Lower lobe of right lung (tissue), 2 donors: ENCODE measurements at regions not wholly inside any gene's neighbourhood (a gene's known extent, or its start where the extent isn't known, plus 50 kb on each side); places are given as distances from the start of the nearest gene placed in this dataset.
"Not testable (repeated sequence)": the region's sequence is repeated elsewhere in the genome, so short reads cannot be mapped to it uniquely, and the experiment has no call there.

Experiments used
- ATAC-seq, 2 donors: fragments of 200-7000 bp; cut with Tn5 transposase; one replicate each; pipeline ENCODE4 v1.9.1; 2020 to 2022; ENCODE audit warnings: mild to moderate bottlenecking in 2 of 2, moderate library complexity in 2 of 2
- DNase-seq: peaks from one replicate; pipeline ENCODE4 v3.0.0-alpha.2; 2020
- H3K27ac ChIP-seq: fragments of 200-600 bp; one replicate; pipeline ENCODE4 v1.8.0; 2022
- H3K27me3 ChIP-seq: fragments of 200-600 bp; one replicate; pipeline ENCODE4 v1.8.0; 2022; ENCODE audit warnings: low read depth
- H3K36me3 ChIP-seq: fragments of 200-600 bp; one replicate; pipeline ENCODE4 v1.8.0; 2022; ENCODE audit warnings: mild to moderate bottlenecking
- H3K4me1 ChIP-seq: fragments of 200-600 bp; one replicate; pipeline ENCODE4 v1.8.0; 2022
- H3K4me3 ChIP-seq: fragments of 200-600 bp; one replicate; pipeline ENCODE4 v1.8.0; 2022; ENCODE audit warnings: mild to moderate bottlenecking
- H3K9me3 ChIP-seq: fragments of 200-600 bp; one replicate; pipeline ENCODE4 v1.8.0; 2022
- intact Hi-C: fragments of 100-400 bp; cut with DNase I; formaldehyde crosslinking; loops from one replicate; pipeline ENCODE4 v1.11.0; 2022
- TF ChIP-seq, protein P1 (sequence below): fragments of 200-600 bp; IDR thresholded peaks from one replicate; pipeline ENCODE4 v1.8.0; 2022; ENCODE audit warnings: antibody characterized with exemption, mild to moderate bottlenecking
- donor health status: DM: no; HTN: yes; CAD: no; lungs with severe emphysema.

DNA sequence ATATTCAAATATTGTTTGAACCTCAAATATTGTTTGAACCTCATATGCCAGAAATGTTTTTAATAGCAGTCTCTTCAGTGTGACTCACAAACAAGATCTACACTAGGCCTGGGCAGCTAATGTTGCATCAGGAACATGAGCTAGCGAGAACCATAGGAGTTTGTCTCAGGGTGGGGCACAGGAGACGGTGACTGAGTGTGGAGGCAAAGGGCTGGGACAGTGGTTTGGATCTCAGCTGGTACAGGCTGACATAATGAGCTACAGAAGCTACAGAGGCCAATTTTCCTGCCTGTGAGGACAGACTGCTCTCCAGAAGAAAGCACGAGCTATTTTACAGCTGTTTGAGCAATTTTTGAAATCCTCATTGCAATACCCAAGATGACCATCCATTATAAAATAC, 224.7 kb downstream of the CENPC start:
- Histone ChIP-seq H3K4me3 (no peak overlapping the region), H3K27ac (no peak overlapping the region), H3K36me3 (no peaks in the 10 kb centered on the region), H3K4me1 (no peaks in the 10 kb centered on the region), H3K9me3 (no peaks in the 10 kb centered on the region), H3K27me3 (no peaks in the 10 kb centered on the region)
- intact Hi-C loops: no loop called here
- no peak for ATAC-seq
- no peak for DNase-seq
- TF ChIP-seq, protein P1, sequence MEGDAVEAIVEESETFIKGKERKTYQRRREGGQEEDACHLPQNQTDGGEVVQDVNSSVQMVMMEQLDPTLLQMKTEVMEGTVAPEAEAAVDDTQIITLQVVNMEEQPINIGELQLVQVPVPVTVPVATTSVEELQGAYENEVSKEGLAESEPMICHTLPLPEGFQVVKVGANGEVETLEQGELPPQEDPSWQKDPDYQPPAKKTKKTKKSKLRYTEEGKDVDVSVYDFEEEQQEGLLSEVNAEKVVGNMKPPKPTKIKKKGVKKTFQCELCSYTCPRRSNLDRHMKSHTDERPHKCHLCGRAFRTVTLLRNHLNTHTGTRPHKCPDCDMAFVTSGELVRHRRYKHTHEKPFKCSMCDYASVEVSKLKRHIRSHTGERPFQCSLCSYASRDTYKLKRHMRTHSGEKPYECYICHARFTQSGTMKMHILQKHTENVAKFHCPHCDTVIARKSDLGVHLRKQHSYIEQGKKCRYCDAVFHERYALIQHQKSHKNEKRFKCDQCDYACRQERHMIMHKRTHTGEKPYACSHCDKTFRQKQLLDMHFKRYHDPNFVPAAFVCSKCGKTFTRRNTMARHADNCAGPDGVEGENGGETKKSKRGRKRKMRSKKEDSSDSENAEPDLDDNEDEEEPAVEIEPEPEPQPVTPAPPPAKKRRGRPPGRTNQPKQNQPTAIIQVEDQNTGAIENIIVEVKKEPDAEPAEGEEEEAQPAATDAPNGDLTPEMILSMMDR: no peak

GRCh38 chr4:67319607-67320006, 225.7 kb downstream of the CENPC start:
- H3K36me3 ChIP-seq, intact Hi-C loops: not testable (repeated sequence)

GRCh38 chr4:67300497-67301185, 244.7 kb downstream of the CENPC start:
- H3K36me3 ChIP-seq, H3K4me1 ChIP-seq, ATAC-seq, DNase-seq, H3K27me3 ChIP-seq, intact Hi-C loops, H3K27ac ChIP-seq, H3K4me3 ChIP-seq, H3K9me3 ChIP-seq: not testable (repeated sequence)

More at GRCh38 chr4:67319607-67320006, 225.7 kb downstream of the CENPC start:
- H3K4me1 ChIP-seq, DNase-seq, H3K9me3 ChIP-seq, H3K27ac ChIP-seq, H3K27me3 ChIP-seq, ATAC-seq, H3K4me3 ChIP-seq: not testable (repeated sequence)

GRCh38 chr4:67292636-67293035, 252.7 kb downstream of the CENPC start:
- peak in 1 of 2 donors; percentile 54 for ATAC-seq
- Histone ChIP-seq H3K27me3 (no peaks in the 10 kb centered on the region), H3K4me1 (no peaks in the 10 kb centered on the region), H3K27ac (no peak overlapping the region), H3K9me3 (peaks cover 3% of the 10 kb centered on the region), H3K4me3 (no peak overlapping the region), H3K36me3 (no peaks in the 10 kb centered on the region)
- intact Hi-C loops: no loop called here
- TF ChIP-seq, protein P1: no peak
- DNase-seq: no peak

DNA sequence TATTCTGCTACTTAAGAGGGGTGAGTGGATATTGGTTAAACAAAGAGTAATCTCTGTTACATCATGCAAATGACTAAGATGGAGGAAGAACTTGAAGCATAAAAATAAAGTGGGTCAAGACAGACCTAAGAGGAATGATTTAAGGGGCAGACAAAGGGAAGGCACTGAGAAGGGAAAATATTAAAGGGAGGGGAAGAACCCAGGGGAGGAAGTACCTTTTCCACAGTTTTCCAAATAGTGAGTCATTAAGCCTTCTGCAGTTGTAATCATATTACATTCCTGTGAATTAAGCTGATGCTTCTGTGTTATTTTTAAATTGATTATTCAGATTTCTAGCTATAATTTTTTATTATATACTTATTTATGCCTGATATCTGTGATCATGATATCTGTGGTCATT, 253.3 kb downstream of the CENPC start:
- no peak for ATAC-seq
- H3K27ac ChIP-seq: no peak overlapping the region
- TF ChIP-seq, protein P1: no peak

GRCh38 chr4:67291644-67292043, 253.7 kb downstream of the CENPC start:
- Histone ChIP-seq H3K4me1 (no peaks in the 10 kb centered on the region), H3K4me3 (no peak overlapping the region), H3K36me3 (no peaks in the 10 kb centered on the region), H3K27ac (no peak overlapping the region), H3K9me3 (peaks cover 3% of the 10 kb centered on the region), H3K27me3 (no peaks in the 10 kb centered on the region)
- TF ChIP-seq, protein P1: no peak
- no peak for DNase-seq
- no peak for ATAC-seq
- intact Hi-C loops: no loop called here

More for the DNA sequence above, 253.3 kb downstream of the CENPC start:
- DNase-seq: no peak
- no peaks in the 10 kb centered on the region for H3K36me3 ChIP-seq
- no peak overlapping the region for H3K4me3 ChIP-seq
- intact Hi-C loops: no loop called here
- H3K27me3 ChIP-seq: no peaks in the 10 kb centered on the region
- H3K4me1 ChIP-seq: no peaks in the 10 kb centered on the region
- peaks cover 3% of the 10 kb centered on the region for H3K9me3 ChIP-seq
